ENCODE measurements at regions not wholly inside any gene's neighbourhood (a gene's known extent, or its start where the extent isn't known, plus 50 kb on each side); places are given as distances from the start of the nearest gene placed in this dataset.

- Histone ChIP-seq H3K27me3 (ENCODE audit: control insufficient read depth, insufficient read depth, low read length) (no peaks in the 10 kb centered on the region), H3K9me3 (ENCODE audit: control insufficient read depth, insufficient read depth, low read depth, low read length) (peaks cover 22% of the 10 kb centered on the region), H3K9ac (ENCODE audit: low read length) (no peak overlapping the region), H3K36me3 (ENCODE audit: control insufficient read depth, insufficient read depth, low read length) (no peaks in the 10 kb centered on the region), H3K4me3 (ENCODE audit: low read depth, low read length) (no peak overlapping the region), H3K27ac (ENCODE audit: low read depth, low read length) (no peak overlapping the region), H3K4me1 (ENCODE audit: control insufficient read depth, insufficient read depth, low read length) (no peaks in the 10 kb centered on the region)
Measured at GRCh38 chr11:106241601-106242257, 164.3 kb downstream of the AASDHPPT start.

GRCh38 chr11:106242718-106243415, 165.4 kb downstream of the AASDHPPT start:
- Histone ChIP-seq H3K9me3 (ENCODE audit: control insufficient read depth, insufficient read depth, low read depth, low read length) (peaks cover 28% of the 10 kb centered on the region), H3K27ac (ENCODE audit: low read depth, low read length) (no peak overlapping the region), H3K36me3 (ENCODE audit: control insufficient read depth, insufficient read depth, low read length) (no peaks in the 10 kb centered on the region), H3K9ac (ENCODE audit: low read length) (no peak overlapping the region), H3K27me3 (ENCODE audit: control insufficient read depth, insufficient read depth, low read length) (no peaks in the 10 kb centered on the region), H3K4me3 (ENCODE audit: low read depth, low read length) (no peak overlapping the region), H3K4me1 (ENCODE audit: control insufficient read depth, insufficient read depth, low read length) (no peaks in the 10 kb centered on the region)

- Histone ChIP-seq H3K4me1 (ENCODE audit: control insufficient read depth, insufficient read depth, low read length) (peaks cover 8% of the 10 kb centered on the region; the same call in 1 of the 2 replicates), H3K9ac (ENCODE audit: low read length) (no peak overlapping the region), H3K27ac (ENCODE audit: low read depth, low read length) (no peak overlapping the region), H3K9me3 (ENCODE audit: control insufficient read depth, insufficient read depth, low read depth, low read length) (peaks cover 32% of the 10 kb centered on the region), H3K27me3 (ENCODE audit: control insufficient read depth, insufficient read depth, low read length) (no peaks in the 10 kb centered on the region), H3K4me3 (ENCODE audit: low read depth, low read length) (no peak overlapping the region), H3K36me3 (ENCODE audit: control insufficient read depth, insufficient read depth, low read length) (no peaks in the 10 kb centered on the region)
Measured at GRCh38 chr11:106246495-106246894, 169.0 kb downstream of the AASDHPPT start.

GRCh38 chr11:106249617-106250239, 172.3 kb downstream of the AASDHPPT start:
- Histone ChIP-seq H3K9me3 (ENCODE audit: control insufficient read depth, insufficient read depth, low read depth, low read length) (peaks cover 28% of the 10 kb centered on the region), H3K27ac (ENCODE audit: low read depth, low read length) (no peak overlapping the region), H3K4me1 (ENCODE audit: control insufficient read depth, insufficient read depth, low read length) (peaks cover 8% of the 10 kb centered on the region; the same call in 1 of the 2 replicates), H3K27me3 (ENCODE audit: control insufficient read depth, insufficient read depth, low read length) (no peaks in the 10 kb centered on the region), H3K4me3 (ENCODE audit: low read depth, low read length) (no peak overlapping the region), H3K9ac (ENCODE audit: low read length) (no peak overlapping the region), H3K36me3 (ENCODE audit: control insufficient read depth, insufficient read depth, low read length) (no peaks in the 10 kb centered on the region)

GRCh38 chr11:106262852-106263251, 185.4 kb downstream of the AASDHPPT start:
- Histone ChIP-seq H3K4me1 (ENCODE audit: control insufficient read depth, insufficient read depth, low read length) (no peaks in the 10 kb centered on the region), H3K27ac (ENCODE audit: low read depth, low read length) (no peak overlapping the region), H3K9ac (ENCODE audit: low read length) (no peak overlapping the region), H3K27me3 (ENCODE audit: control insufficient read depth, insufficient read depth, low read length) (no peaks in the 10 kb centered on the region), H3K36me3 (ENCODE audit: control insufficient read depth, insufficient read depth, low read length) (no peaks in the 10 kb centered on the region), H3K4me3 (ENCODE audit: low read depth, low read length) (no peak overlapping the region), H3K9me3 (ENCODE audit: control insufficient read depth, insufficient read depth, low read depth, low read length) (peaks cover 13% of the 10 kb centered on the region)

- no peak overlapping the region for H3K4me3 ChIP-seq (ENCODE audit: low read depth, low read length)
- H3K9me3 ChIP-seq (ENCODE audit: control insufficient read depth, insufficient read depth, low read depth, low read length) = peaks cover 13% of the 10 kb centered on the region
- no peaks in the 10 kb centered on the region for H3K27me3 ChIP-seq (ENCODE audit: control insufficient read depth, insufficient read depth, low read length)
- no peaks in the 10 kb centered on the region for H3K4me1 ChIP-seq (ENCODE audit: control insufficient read depth, insufficient read depth, low read length)
- H3K27ac ChIP-seq (ENCODE audit: low read depth, low read length) = no peak overlapping the region
- H3K36me3 ChIP-seq (ENCODE audit: control insufficient read depth, insufficient read depth, low read length) = no peaks in the 10 kb centered on the region
- no peak overlapping the region for H3K9ac ChIP-seq (ENCODE audit: low read length)
Measured at GRCh38 chr11:106263527-106263926, 186.1 kb downstream of the AASDHPPT start.

GRCh38 chr11:106271086-106271485, 193.6 kb downstream of the AASDHPPT start:
- no peak overlapping the region for H3K27ac ChIP-seq (ENCODE audit: low read depth, low read length)
- no peaks in the 10 kb centered on the region for H3K4me1 ChIP-seq (ENCODE audit: control insufficient read depth, insufficient read depth, low read length)
- H3K4me3 ChIP-seq (ENCODE audit: low read depth, low read length) = no peak overlapping the region
- no peak overlapping the region for H3K9ac ChIP-seq (ENCODE audit: low read length)
- H3K27me3 ChIP-seq (ENCODE audit: control insufficient read depth, insufficient read depth, low read length) = no peaks in the 10 kb centered on the region
- H3K9me3 ChIP-seq (ENCODE audit: control insufficient read depth, insufficient read depth, low read depth, low read length) = peaks cover 13% of the 10 kb centered on the region
- no peaks in the 10 kb centered on the region for H3K36me3 ChIP-seq (ENCODE audit: control insufficient read depth, insufficient read depth, low read length)

GRCh38 chr11:106271686-106272085, 194.2 kb downstream of the AASDHPPT start:
- Histone ChIP-seq H3K9ac (ENCODE audit: low read length) (no peak overlapping the region), H3K27ac (ENCODE audit: low read depth, low read length) (no peak overlapping the region), H3K4me3 (ENCODE audit: low read depth, low read length) (no peak overlapping the region), H3K27me3 (ENCODE audit: control insufficient read depth, insufficient read depth, low read length) (no peaks in the 10 kb centered on the region), H3K36me3 (ENCODE audit: control insufficient read depth, insufficient read depth, low read length) (no peaks in the 10 kb centered on the region), H3K4me1 (ENCODE audit: control insufficient read depth, insufficient read depth, low read length) (peaks cover 4% of the 10 kb centered on the region; the same call in 1 of the 2 replicates), H3K9me3 (ENCODE audit: control insufficient read depth, insufficient read depth, low read depth, low read length) (peaks cover 8% of the 10 kb centered on the region)

GRCh38 chr11:106275151-106275550, 197.7 kb downstream of the AASDHPPT start:
- Histone ChIP-seq H3K27me3 (ENCODE audit: control insufficient read depth, insufficient read depth, low read length) (no peaks in the 10 kb centered on the region), H3K4me3 (ENCODE audit: low read depth, low read length) (no peak overlapping the region), H3K27ac (ENCODE audit: low read depth, low read length) (no peak overlapping the region), H3K9me3 (ENCODE audit: control insufficient read depth, insufficient read depth, low read depth, low read length) (no peaks in the 10 kb centered on the region), H3K4me1 (ENCODE audit: control insufficient read depth, insufficient read depth, low read length) (peaks cover 11% of the 10 kb centered on the region), H3K36me3 (ENCODE audit: control insufficient read depth, insufficient read depth, low read length) (no peaks in the 10 kb centered on the region), H3K9ac (ENCODE audit: low read length) (no peak overlapping the region)

GRCh38 chr11:106276126-106276525, 198.7 kb downstream of the AASDHPPT start:
- Histone ChIP-seq H3K4me3 (ENCODE audit: low read depth, low read length) (no peak overlapping the region), H3K27me3 (ENCODE audit: control insufficient read depth, insufficient read depth, low read length) (no peaks in the 10 kb centered on the region), H3K36me3 (ENCODE audit: control insufficient read depth, insufficient read depth, low read length) (no peaks in the 10 kb centered on the region), H3K9me3 (ENCODE audit: control insufficient read depth, insufficient read depth, low read depth, low read length) (no peaks in the 10 kb centered on the region), H3K9ac (ENCODE audit: low read length) (no peak overlapping the region), H3K4me1 (ENCODE audit: control insufficient read depth, insufficient read depth, low read length) (peaks cover 11% of the 10 kb centered on the region), H3K27ac (ENCODE audit: low read depth, low read length) (no peak overlapping the region)

GRCh38 chr11:106276859-106277436, 199.5 kb downstream of the AASDHPPT start:
- peaks cover 11% of the 10 kb centered on the region for H3K4me1 ChIP-seq (ENCODE audit: control insufficient read depth, insufficient read depth, low read length)
- H3K36me3 ChIP-seq (ENCODE audit: control insufficient read depth, insufficient read depth, low read length) = no peaks in the 10 kb centered on the region
- H3K27me3 ChIP-seq (ENCODE audit: control insufficient read depth, insufficient read depth, low read length) = no peaks in the 10 kb centered on the region
- H3K9me3 ChIP-seq (ENCODE audit: control insufficient read depth, insufficient read depth, low read depth, low read length) = no peaks in the 10 kb centered on the region
- no peak overlapping the region for H3K9ac ChIP-seq (ENCODE audit: low read length)
- H3K27ac ChIP-seq (ENCODE audit: low read depth, low read length) = no peak overlapping the region
- H3K4me3 ChIP-seq (ENCODE audit: low read depth, low read length) = no peak overlapping the region
